Nephron (organoid): ENCODE measurements at regions not wholly inside any gene's neighbourhood (a gene's known extent, or its start where the extent isn't known, plus 50 kb on each side); places are given as distances from the start of the nearest gene placed in this dataset.
A peak's percentile ranks its signal among the peaks of the same experiment; 100 is the strongest.

Experiments used
- H3K27ac Mint-ChIP-seq, 3 experiments: 2 replicates each; pipeline ENCODE4 v1.8.0; 2020; ENCODE audit warnings: mixed read lengths in 3 of 3, mild to moderate bottlenecking in 2 of 3, moderate library complexity in 1 of 3
- H3K27me3 Mint-ChIP-seq: 2 replicates; pipeline ENCODE4 v1.8.0; 2021; ENCODE audit warnings: low read depth, mild to moderate bottlenecking, moderate library complexity, mixed read lengths
- H3K36me3 Mint-ChIP-seq: 2 replicates; pipeline ENCODE4 v1.8.0; 2020; ENCODE audit warnings: low read depth, mixed read lengths
- H3K4me1 Mint-ChIP-seq: 2 replicates; pipeline ENCODE4 v1.8.0; 2020; ENCODE audit warnings: mixed read lengths
- H3K4me3 Mint-ChIP-seq, 3 experiments: 2 replicates each; pipeline ENCODE4 v1.8.0; 2020; ENCODE audit warnings: mild to moderate bottlenecking in 3 of 3, mixed read lengths in 3 of 3, moderate library complexity in 2 of 3
- H3K9me3 Mint-ChIP-seq: 2 replicates; pipeline ENCODE4 v1.8.0; 2020; ENCODE audit warnings: mixed read lengths
- CTCF ChIP-seq, 3 experiments: fragments of 200-600 bp; sonication (generic); IDR thresholded peaks; one replicate each; pipeline ENCODE4 v1.5.0; 2021; ENCODE audit warnings: antibody characterized with exemption in 3 of 3; ENCODE audit not compliant: unreplicated experiment in 3 of 3

DNA sequence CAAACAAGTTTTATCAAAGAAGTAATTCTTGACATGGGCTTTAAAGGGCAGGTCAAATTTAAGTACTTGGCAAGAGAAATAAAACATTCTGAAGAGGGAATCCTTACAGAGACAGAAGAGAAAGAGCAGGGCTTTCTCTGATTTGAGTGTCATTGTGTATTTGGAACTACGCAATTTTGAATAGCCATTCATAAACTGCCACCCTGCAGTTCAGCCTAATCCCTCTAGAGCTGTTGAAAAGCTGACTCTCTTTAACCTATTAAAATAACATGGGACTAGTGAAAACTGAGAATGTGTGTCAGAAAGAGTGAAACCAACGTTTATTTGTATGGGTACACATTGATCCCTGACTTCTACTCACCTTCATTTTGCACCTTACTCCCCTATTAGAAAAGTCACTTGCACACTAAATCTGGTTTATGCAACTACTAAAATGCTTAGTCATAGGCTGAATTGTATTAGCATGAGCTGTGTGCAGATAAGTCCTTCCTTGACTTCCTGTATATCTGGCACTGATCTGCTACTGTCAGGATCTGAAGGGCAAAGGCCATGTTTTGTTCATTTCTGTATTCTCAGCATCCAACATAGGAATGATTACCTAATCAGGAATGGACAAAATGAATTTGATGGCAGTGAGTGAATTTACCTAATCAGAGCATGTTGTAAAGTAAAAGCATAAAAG, 458.9 kb downstream of the NOVA1 start:
- no peaks in the 10 kb centered on the region for H3K4me1 Mint-ChIP-seq

GRCh38 chr14:26137161-26137560, 460.7 kb downstream of the NOVA1 start:
- H3K9me3 Mint-ChIP-seq: no peaks in the 10 kb centered on the region
- no peak overlapping the region for H3K4me3 Mint-ChIP-seq
- no peaks in the 10 kb centered on the region for H3K27me3 Mint-ChIP-seq
- H3K36me3 Mint-ChIP-seq: no peaks in the 10 kb centered on the region
- no peak overlapping the region for H3K27ac Mint-ChIP-seq
- no peaks in the 10 kb centered on the region for H3K4me1 Mint-ChIP-seq
- TF ChIP-seq CTCF (IDR thresholded peaks at IDR 0.05; ENCODE audit: unreplicated experiment in 3 of 3): no peak

More for the DNA sequence above, 458.9 kb downstream of the NOVA1 start:
- H3K9me3 Mint-ChIP-seq: no peaks in the 10 kb centered on the region
- H3K4me3 Mint-ChIP-seq: no peak overlapping the region
- H3K27ac Mint-ChIP-seq: no peak overlapping the region
- H3K36me3 Mint-ChIP-seq: no peaks in the 10 kb centered on the region
- no peak for TF ChIP-seq CTCF (IDR thresholded peaks at IDR 0.05; ENCODE audit: unreplicated experiment in 3 of 3)
- H3K27me3 Mint-ChIP-seq: no peaks in the 10 kb centered on the region

GRCh38 chr14:26132061-26132645, 465.7 kb downstream of the NOVA1 start:
- H3K4me3 Mint-ChIP-seq: no peak overlapping the region

GRCh38 chr14:26130690-26131089, 467.1 kb downstream of the NOVA1 start:
- Mint-ChIP-seq H3K4me3 (no peak overlapping the region), H3K4me1 (peaks cover 6% of the 10 kb centered on the region), H3K27ac (no peak overlapping the region), H3K27me3 (no peaks in the 10 kb centered on the region), H3K9me3 (no peaks in the 10 kb centered on the region), H3K36me3 (no peaks in the 10 kb centered on the region)
- TF ChIP-seq CTCF (IDR thresholded peaks at IDR 0.05; ENCODE audit: unreplicated experiment in 3 of 3): no peak

More at GRCh38 chr14:26132061-26132645, 465.7 kb downstream of the NOVA1 start:
- no peak for TF ChIP-seq CTCF (IDR thresholded peaks at IDR 0.05; ENCODE audit: unreplicated experiment in 3 of 3)
- Mint-ChIP-seq H3K27ac (no peak overlapping the region), H3K9me3 (no peaks in the 10 kb centered on the region), H3K27me3 (no peaks in the 10 kb centered on the region), H3K4me1 (peaks cover 6% of the 10 kb centered on the region), H3K36me3 (no peaks in the 10 kb centered on the region)

GRCh38 chr14:26128931-26129671, 468.7 kb downstream of the NOVA1 start:
- H3K4me1 Mint-ChIP-seq: peaks cover 6% of the 10 kb centered on the region
- no peak for TF ChIP-seq CTCF (IDR thresholded peaks at IDR 0.05; ENCODE audit: unreplicated experiment in 3 of 3)
- no peaks in the 10 kb centered on the region for H3K36me3 Mint-ChIP-seq
- peak overlapping the region; percentile 53 to 89 (median 68) for H3K27ac Mint-ChIP-seq
- no peaks in the 10 kb centered on the region for H3K27me3 Mint-ChIP-seq
- no peak overlapping the region for H3K4me3 Mint-ChIP-seq
- no peaks in the 10 kb centered on the region for H3K9me3 Mint-ChIP-seq
